Neuronal stem cell (in vitro differentiated cells): ENCODE measurements at regions not wholly inside any gene's neighbourhood (a gene's known extent, or its start where the extent isn't known, plus 50 kb on each side); places are given as distances from the start of the nearest gene placed in this dataset.

ENCODE experiments used
- DNase-seq: peaks from one replicate; pipeline ENCODE4 v3.0.0-alpha.2; 2013; ENCODE audit warnings: low spot score
- H2AFZ ChIP-seq: one replicate; pipeline ENCODE4 v1.6.1; 2013; ENCODE audit warnings: mild to moderate bottlenecking, low read length, inconsistent platforms
- H2AK5ac ChIP-seq: 2 replicates; pipeline ENCODE4 v1.6.1; 2013; ENCODE audit warnings: low read depth, mild to moderate bottlenecking, inconsistent platforms, low read length, moderate library complexity, mixed read lengths
- H2BK120ac ChIP-seq: 2 replicates; pipeline ENCODE4 v1.6.1; 2013; ENCODE audit warnings: low read depth, mild to moderate bottlenecking, inconsistent platforms, low read length, moderate library complexity, mixed read lengths
- H2BK12ac ChIP-seq: one replicate; pipeline ENCODE4 v1.6.1; 2013; ENCODE audit warnings: low read length, inconsistent platforms
- H2BK15ac ChIP-seq: 2 replicates; pipeline ENCODE4 v1.6.1; 2013; ENCODE audit warnings: mild to moderate bottlenecking, low read length, inconsistent platforms, mixed read lengths
- H2BK5ac ChIP-seq: one replicate; pipeline ENCODE4 v1.6.1; 2013; ENCODE audit warnings: inconsistent platforms, mild to moderate bottlenecking, low read length, moderate library complexity
- H3K14ac ChIP-seq: one replicate; pipeline ENCODE4 v1.6.1; 2013; ENCODE audit warnings: low read length, inconsistent platforms
- H3K18ac ChIP-seq: 2 replicates; pipeline ENCODE4 v1.6.1; 2013; ENCODE audit warnings: low read length, inconsistent platforms
- H3K23ac ChIP-seq: 2 replicates; pipeline ENCODE4 v1.6.1; 2013; ENCODE audit warnings: low read depth, mild to moderate bottlenecking, mixed read lengths, low read length, inconsistent platforms; ENCODE audit not compliant: poor library complexity
- H3K27ac ChIP-seq: replicated peaks from 3 replicates; pipeline ENCODE4 v1.5.1; 2013; ENCODE audit warnings: low read length, inconsistent platforms
- H3K27me3 ChIP-seq, 3 experiments: 2 replicates each; pipeline ENCODE4 v1.6.1; 2013; ENCODE audit warnings: low read length in 3 of 3, mild to moderate bottlenecking in 2 of 3, inconsistent platforms in 1 of 3, low read depth in 1 of 3, mixed read lengths in 1 of 3, moderate library complexity in 1 of 3; ENCODE audit not compliant: control insufficient read depth in 3 of 3, insufficient read depth in 3 of 3
- H3K36me3 ChIP-seq, 2 donors: replicated peaks in 1 of 2; 2 replicates each; pipeline ENCODE4 v1.6.1; 2013; ENCODE audit warnings: low read length in 2 of 2; ENCODE audit not compliant: control insufficient read depth in 2 of 2, insufficient read depth in 2 of 2
- H3K4ac ChIP-seq: 2 replicates; pipeline ENCODE4 v1.6.1; 2013; ENCODE audit warnings: inconsistent platforms, mild to moderate bottlenecking, low read length, moderate library complexity
- H3K4me1 ChIP-seq, 2 donors: 1 replicate in 1 of 2; 2 replicates in 1 of 2; pipeline ENCODE4 v1.6.1; 2013; ENCODE audit warnings: low read length in 2 of 2, low read depth in 1 of 2; ENCODE audit not compliant: control insufficient read depth in 2 of 2, insufficient read depth in 1 of 2
- H3K4me2 ChIP-seq: one replicate; pipeline ENCODE4 v1.6.1; 2013; ENCODE audit warnings: mild to moderate bottlenecking, low read length, inconsistent platforms; ENCODE audit not compliant: insufficient read depth, poor library complexity, severe bottlenecking
- H3K4me3 ChIP-seq, 2 donors: 2 replicates each; pipeline ENCODE4 v1.5.1; 2013; ENCODE audit warnings: low read length in 2 of 2, mild to moderate bottlenecking in 2 of 2, inconsistent platforms in 1 of 2, moderate library complexity in 1 of 2
- H3K79me1 ChIP-seq: one replicate; pipeline ENCODE4 v1.6.1; 2013; ENCODE audit warnings: low read depth, mild to moderate bottlenecking, inconsistent platforms, low read length, moderate library complexity
- H3K9ac ChIP-seq: one replicate; pipeline ENCODE4 v1.6.1; 2013; ENCODE audit warnings: mild to moderate bottlenecking, low read depth, low read length, inconsistent platforms; ENCODE audit not compliant: poor library complexity
- H3K9me3 ChIP-seq, 2 donors: replicated peaks in 1 of 2; 2 replicates each; pipeline versions ENCODE3 to v1.6.1; 2013; ENCODE audit warnings: low read length in 2 of 2, mild to moderate bottlenecking in 2 of 2, inconsistent platforms in 1 of 2, low read depth in 1 of 2, mixed read lengths in 1 of 2, moderate library complexity in 1 of 2; ENCODE audit not compliant: control insufficient read depth in 2 of 2, insufficient read depth in 1 of 2
- H4K8ac ChIP-seq: one replicate; pipeline ENCODE4 v1.6.1; 2013; ENCODE audit warnings: low read depth, mild to moderate bottlenecking, inconsistent platforms, low read length, moderate library complexity
- H4K91ac ChIP-seq: one replicate; pipeline ENCODE4 v1.6.1; 2013; ENCODE audit warnings: low read length, low read depth, mild to moderate bottlenecking, inconsistent platforms; ENCODE audit not compliant: poor library complexity
- WGBS, 2 donors: extraction: QIAGEN DNeasy Blood & Tissue Kit; methylation state at CpG; one replicate each; pipeline ENCODE4 v1.1.7; 2013; ENCODE audit warnings: missing lambda C conversion rate in 2 of 2, mixed read lengths in 1 of 2; ENCODE audit not compliant: insufficient read length in 2 of 2, insufficient replicate concordance in 1 of 2; ENCODE audit errors: extremely low coverage in 2 of 2; 5-methylcytosine and 5-hydroxymethylcytosine counted together

- Histone ChIP-seq H3K9ac (no peak overlapping the region), H2BK15ac (no peak overlapping the region), H3K4me1 (no peaks in the 10 kb centered on the region), H3K9me3 (peaks cover 3 to 8% of the 10 kb centered on the region in 2 donors), H3K27me3 (no peaks in the 10 kb centered on the region), H4K8ac (no peak overlapping the region), H3K23ac (no peak overlapping the region), H3K18ac (no peak overlapping the region), H3K27ac (no peak overlapping the region), H2BK120ac (no peak overlapping the region), H3K4me3 (no peak overlapping the region), H3K4ac (no peak overlapping the region), H3K4me2 (no peak overlapping the region), H4K91ac (no peak overlapping the region), H2AFZ (no peak overlapping the region), H2AK5ac (no peak overlapping the region), H3K36me3 (no peaks in the 10 kb centered on the region), H3K79me1 (no peaks in the 10 kb centered on the region), H3K14ac (no peak overlapping the region), H2BK5ac (no peak overlapping the region), H2BK12ac (no peak overlapping the region)
- no peak for DNase-seq
- no CpG with 5 or more reads among the region's 8 CpGs for WGBS, 2 donors
Measured at GRCh38 chr10:33732161-33732680, 397.8 kb upstream of the NRP1 start.

GRCh38 chr10:33731322-33731721, 396.9 kb upstream of the NRP1 start:
- Histone ChIP-seq H3K27ac (no peak overlapping the region), H4K91ac (no peak overlapping the region), H3K14ac (no peak overlapping the region), H2AK5ac (no peak overlapping the region), H2BK12ac (no peak overlapping the region), H3K4me1 (no peaks in the 10 kb centered on the region), H3K18ac (no peak overlapping the region), H3K9ac (no peak overlapping the region), H2AFZ (no peak overlapping the region), H3K9me3 (peaks cover 3 to 9% of the 10 kb centered on the region in 2 donors), H4K8ac (no peak overlapping the region), H3K79me1 (no peaks in the 10 kb centered on the region), H3K4ac (no peak overlapping the region), H3K23ac (no peak overlapping the region), H2BK120ac (no peak overlapping the region), H2BK5ac (no peak overlapping the region), H2BK15ac (no peak overlapping the region), H3K27me3 (no peaks in the 10 kb centered on the region), H3K36me3 (no peaks in the 10 kb centered on the region), H3K4me2 (no peak overlapping the region), H3K4me3 (no peak overlapping the region)
- no peak for DNase-seq
- no CpG with 5 or more reads among the region's 6 CpGs for WGBS, 2 donors

- Histone ChIP-seq H3K14ac (no peak overlapping the region), H2BK120ac (no peak overlapping the region), H2BK15ac (no peak overlapping the region), H4K8ac (no peak overlapping the region), H3K23ac (no peak overlapping the region), H3K27ac (no peak overlapping the region), H3K36me3 (no peaks in the 10 kb centered on the region), H2BK5ac (no peak overlapping the region), H3K4me2 (no peak overlapping the region), H3K9ac (no peak overlapping the region), H3K27me3 (no peaks in the 10 kb centered on the region), H3K4me1 (peaks cover 0 to 3% of the 10 kb centered on the region in 2 donors), H3K4me3 (no peak overlapping the region), H3K18ac (no peak overlapping the region), H3K9me3 (peaks cover 3 to 19% of the 10 kb centered on the region in 2 donors), H4K91ac (no peak overlapping the region), H2BK12ac (no peak overlapping the region), H2AFZ (no peak overlapping the region), H2AK5ac (no peak overlapping the region), H3K79me1 (no peaks in the 10 kb centered on the region), H3K4ac (no peak overlapping the region)
- no peak for DNase-seq
- no CpG with 5 or more reads among the region's 4 CpGs for WGBS, 2 donors
Measured at GRCh38 chr10:33725430-33725829, 391.0 kb upstream of the NRP1 start.

GRCh38 chr10:33723181-33723580, 388.7 kb upstream of the NRP1 start:
- H2AK5ac ChIP-seq = no peak overlapping the region
- no peak overlapping the region for H3K27ac ChIP-seq
- H3K23ac ChIP-seq = no peak overlapping the region
- no peaks in the 10 kb centered on the region for H3K79me1 ChIP-seq
- H3K4me3 ChIP-seq = no peak overlapping the region
- H4K91ac ChIP-seq = no peak overlapping the region
- H3K27me3 ChIP-seq = no peaks in the 10 kb centered on the region
- no peak overlapping the region for H3K14ac ChIP-seq
- no peak for DNase-seq
- H3K4me2 ChIP-seq = no peak overlapping the region
- no peak overlapping the region for H2BK5ac ChIP-seq
- no peak overlapping the region for H2BK15ac ChIP-seq
- no peaks in the 10 kb centered on the region for H3K36me3 ChIP-seq
- no peak overlapping the region for H2AFZ ChIP-seq
- H4K8ac ChIP-seq = no peak overlapping the region
- peaks cover 2 to 3% of the 10 kb centered on the region in 2 donors for H3K4me1 ChIP-seq
- no peak overlapping the region for H3K9ac ChIP-seq
- peaks cover 6 to 31% of the 10 kb centered on the region in 2 donors for H3K9me3 ChIP-seq
- no peak overlapping the region for H2BK12ac ChIP-seq
- no peak overlapping the region for H2BK120ac ChIP-seq
- WGBS, 2 donors = no CpG with 5 or more reads among the region's 2 CpGs
- H3K18ac ChIP-seq = no peak overlapping the region
- H3K4ac ChIP-seq = no peak overlapping the region
